Spleen (tissue), 11 donors: ENCODE measurements at regions not wholly inside any gene's neighbourhood (a gene's known extent, or its start where the extent isn't known, plus 50 kb on each side); places are given as distances from the start of the nearest gene placed in this dataset.

Experiments used
- DNase-seq: peaks from one replicate; pipeline ENCODE4 v3.0.0-alpha.2; 2020
- H3K27ac ChIP-seq, 8 donors: fragments of 200-600 bp; sonication (generic) in 7 of 8; 1 replicate in 4 of 8; 2 replicates in 4 of 8; pipeline versions ENCODE4 v1.5.0 to v1.8.0; 2016 to 2021; ENCODE audit warnings: inconsistent platforms in 4 of 8, mild to moderate bottlenecking in 4 of 8, moderate library complexity in 1 of 8
- H3K27me3 ChIP-seq, 7 donors: fragments of 200-600 bp; sonication (generic) in 6 of 7; replicated peaks in 1 of 7; 1 replicate in 4 of 7; 2 replicates in 3 of 7; pipeline versions ENCODE4 v1.5.0 to v1.8.0; 2016 to 2021; ENCODE audit warnings: inconsistent platforms in 3 of 7, mild to moderate bottlenecking in 1 of 7
- H3K36me3 ChIP-seq, 6 donors: fragments of 200-600 bp; sonication (generic) in 5 of 6; 1 replicate in 4 of 6; 2 replicates in 2 of 6; pipeline versions ENCODE4 v1.5.0 to v1.8.0; 2016 to 2021; ENCODE audit warnings: inconsistent platforms in 2 of 6
- H3K4me1 ChIP-seq, 6 donors: fragments of 200-600 bp; sonication (generic) in 5 of 6; 1 replicate in 3 of 6; 2 replicates in 3 of 6; pipeline versions ENCODE4 v1.5.0 to v1.8.0; 2016 to 2021; ENCODE audit warnings: inconsistent platforms in 3 of 6
- H3K4me3 ChIP-seq, 8 donors: fragments of 200-600 bp; sonication (generic) in 7 of 8; 1 replicate in 4 of 8; 2 replicates in 4 of 8; pipeline versions ENCODE4 v1.5.0 to v1.8.0; 2016 to 2021; ENCODE audit warnings: inconsistent platforms in 4 of 8, mild to moderate bottlenecking in 4 of 8, moderate library complexity in 2 of 8
- H3K9me3 ChIP-seq, 8 donors: fragments of 200-600 bp; sonication (generic) in 7 of 8; 1 replicate in 4 of 8; 2 replicates in 4 of 8; pipeline versions ENCODE4 v1.5.0 to v1.8.0; 2016 to 2021; ENCODE audit warnings: inconsistent platforms in 4 of 8
- POLR2A ChIP-seq, 3 donors: fragments of 450-650 bp; IDR thresholded peaks; one replicate each; pipeline ENCODE4 v1.5.1; 2017; ENCODE audit warnings: antibody characterized with exemption in 3 of 3, mild to moderate bottlenecking in 1 of 3
- POLR2AphosphoS5 ChIP-seq, 3 donors: sonication (generic); formaldehyde crosslinking; IDR thresholded peaks; one replicate each; pipeline ENCODE4 v1.5.1; 2017; ENCODE audit warnings: antibody characterized with exemption in 3 of 3
- WGBS, 5 donors: extraction: QIAGEN DNeasy Blood & Tissue Kit in 3 of 5; methylation state at CpG; one replicate each; pipeline versions ENCODE4 v1.1.5 to v1.1.7; 2013 to 2018; 5-methylcytosine and 5-hydroxymethylcytosine counted together
- intact Hi-C: fragments of 100-400 bp; cut with DNase I; formaldehyde crosslinking; loops from one replicate; pipeline ENCODE4 v1.15.0; 2023; ENCODE audit warnings: low total_unique reads
- TF ChIP-seq, protein P1 (sequence below), 11 experiments: fragments of 200-600 bp in 7 of 11; fragments of 450-650 bp in 4 of 11; sonication (generic) in 4 of 11; IDR thresholded peaks in 8 of 11; conservative IDR thresholded peaks in 3 of 11; 1 replicate in 7 of 11; 2 replicates in 4 of 11; pipeline versions ENCODE4 v1.4.0 to v1.8.0; 2016 to 2021; ENCODE audit warnings: antibody characterized with exemption in 11 of 11, inconsistent platforms in 4 of 11, mild to moderate bottlenecking in 1 of 11
- donor health status: healthy with polysubstance abuse.
- donor health status: DM: no; HTN: no; CAD: no; lungs with moderate emphysema.
- donor health status: DM: no; HTN: no; CAD: no.
- donor health status: Bipolar disorder and iron deficiency.
- donor health status: healthy.
- donor health status: DM: no; HTN: no; CAD: no.
- donor health status: DM: yes; HTN: yes; CAD: no.

DNA sequence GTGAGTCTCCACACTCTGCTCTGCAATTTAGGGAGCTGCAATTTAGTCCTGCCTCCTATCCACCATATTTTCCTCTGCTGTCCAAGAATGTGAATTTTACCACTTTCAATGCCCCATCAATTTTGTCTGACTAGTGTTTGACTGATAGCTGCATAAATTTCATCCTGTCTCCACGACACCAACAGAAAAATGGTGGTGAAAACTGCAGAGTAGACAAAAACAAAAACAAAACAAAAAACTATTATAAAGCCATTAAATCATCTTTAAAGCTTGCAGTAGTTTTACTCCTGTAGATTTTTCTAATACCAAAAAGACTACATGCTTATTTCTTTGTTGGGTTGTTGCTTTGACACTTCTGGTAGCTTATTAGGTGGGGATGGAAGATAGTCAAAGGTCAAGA, 322.0 kb downstream of the PAX1 start:
- H3K4me3 ChIP-seq = no peak overlapping the region
- H3K36me3 ChIP-seq = no peaks in the 10 kb centered on the region
- no peak for DNase-seq
- H3K9me3 ChIP-seq = peaks cover 0 to 44% (median 29%) of the 10 kb centered on the region in 8 donors
- H3K27me3 ChIP-seq = no peaks in the 10 kb centered on the region
- 44 to 71% (median 49%) methylated on average over 1 of the region's 1 CpG for WGBS, 5 donors
- H3K4me1 ChIP-seq = no peaks in the 10 kb centered on the region
- intact Hi-C loops = no loop called here
- TF ChIP-seq, protein P1, sequence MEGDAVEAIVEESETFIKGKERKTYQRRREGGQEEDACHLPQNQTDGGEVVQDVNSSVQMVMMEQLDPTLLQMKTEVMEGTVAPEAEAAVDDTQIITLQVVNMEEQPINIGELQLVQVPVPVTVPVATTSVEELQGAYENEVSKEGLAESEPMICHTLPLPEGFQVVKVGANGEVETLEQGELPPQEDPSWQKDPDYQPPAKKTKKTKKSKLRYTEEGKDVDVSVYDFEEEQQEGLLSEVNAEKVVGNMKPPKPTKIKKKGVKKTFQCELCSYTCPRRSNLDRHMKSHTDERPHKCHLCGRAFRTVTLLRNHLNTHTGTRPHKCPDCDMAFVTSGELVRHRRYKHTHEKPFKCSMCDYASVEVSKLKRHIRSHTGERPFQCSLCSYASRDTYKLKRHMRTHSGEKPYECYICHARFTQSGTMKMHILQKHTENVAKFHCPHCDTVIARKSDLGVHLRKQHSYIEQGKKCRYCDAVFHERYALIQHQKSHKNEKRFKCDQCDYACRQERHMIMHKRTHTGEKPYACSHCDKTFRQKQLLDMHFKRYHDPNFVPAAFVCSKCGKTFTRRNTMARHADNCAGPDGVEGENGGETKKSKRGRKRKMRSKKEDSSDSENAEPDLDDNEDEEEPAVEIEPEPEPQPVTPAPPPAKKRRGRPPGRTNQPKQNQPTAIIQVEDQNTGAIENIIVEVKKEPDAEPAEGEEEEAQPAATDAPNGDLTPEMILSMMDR (IDR thresholded peaks at IDR 0.05 in 8 of 11, conservative IDR thresholded peaks at IDR 0.05 in 3 of 11) = no peak
- TF ChIP-seq POLR2A (IDR thresholded peaks at IDR 0.05) = no peak
- TF ChIP-seq POLR2AphosphoS5 (IDR thresholded peaks at IDR 0.05) = no peak
- no peak overlapping the region for H3K27ac ChIP-seq

DNA sequence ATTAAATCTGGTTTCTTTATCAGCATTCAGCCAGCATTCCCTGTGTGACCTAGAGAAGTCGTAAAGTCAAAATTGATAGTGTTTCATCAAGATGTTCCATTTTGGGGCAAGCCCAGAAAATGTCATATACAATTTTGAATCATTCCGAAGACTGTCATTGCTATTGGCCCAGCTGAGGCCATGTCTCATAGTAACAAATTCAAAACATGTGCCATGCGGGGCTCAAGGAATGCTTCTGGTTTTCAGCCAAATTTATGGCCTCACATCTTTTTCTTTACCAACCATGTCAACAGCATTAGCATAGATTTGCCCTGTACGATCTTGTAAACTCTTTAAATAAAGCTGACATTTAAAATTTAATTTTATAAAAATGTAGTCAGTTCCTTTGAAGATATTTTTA, 314.7 kb downstream of the PAX1 start:
- Histone ChIP-seq H3K27me3 (no peaks in the 10 kb centered on the region), H3K9me3 (peaks cover 0 to 54% (median 27%) of the 10 kb centered on the region in 8 donors), H3K4me3 (no peak overlapping the region), H3K36me3 (no peaks in the 10 kb centered on the region), H3K4me1 (no peaks in the 10 kb centered on the region), H3K27ac (no peak overlapping the region)
- TF ChIP-seq POLR2AphosphoS5 (IDR thresholded peaks at IDR 0.05) = no peak
- TF ChIP-seq, protein P1 (IDR thresholded peaks at IDR 0.05 in 8 of 11, conservative IDR thresholded peaks at IDR 0.05 in 3 of 11) = no peak
- no peak for TF ChIP-seq POLR2A (IDR thresholded peaks at IDR 0.05)
- no peak for DNase-seq
- WGBS, 5 donors = 87 to 92% (median 89%) methylated on average over 4 of the region's 4 CpGs
- intact Hi-C loops = no loop called here

DNA sequence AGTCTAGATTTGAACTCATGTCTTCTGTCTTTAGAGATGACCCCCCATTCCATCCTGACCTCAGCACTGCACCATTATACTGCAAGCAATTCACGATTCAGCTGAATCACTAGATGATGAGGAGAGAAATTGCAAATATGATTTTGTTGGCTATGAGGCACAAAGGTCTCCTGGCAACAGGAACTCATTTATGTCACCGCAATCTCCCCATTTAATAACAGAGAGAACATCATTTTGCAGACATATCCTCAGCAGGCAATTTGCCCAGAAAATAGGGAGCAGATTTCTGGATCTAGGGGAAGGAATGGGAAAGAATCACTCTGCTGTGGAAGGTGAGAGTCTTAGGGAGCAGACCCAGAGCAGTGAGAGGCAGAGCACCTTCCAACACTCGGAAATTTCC, 303.0 kb downstream of the PAX1 start:
- 74 to 91% (median 81%) methylated on average over 3 of the region's 3 CpGs for WGBS, 5 donors
- H3K27me3 ChIP-seq = no peaks in the 10 kb centered on the region
- TF ChIP-seq, protein P1 (IDR thresholded peaks at IDR 0.05 in 8 of 11, conservative IDR thresholded peaks at IDR 0.05 in 3 of 11) = no peak
- TF ChIP-seq POLR2AphosphoS5 (IDR thresholded peaks at IDR 0.05) (no peak), POLR2A (IDR thresholded peaks at IDR 0.05) (no peak)
- no peaks in the 10 kb centered on the region for H3K4me1 ChIP-seq
- intact Hi-C loops = no loop called here
- H3K27ac ChIP-seq = no peak overlapping the region
- H3K9me3 ChIP-seq = peaks cover 0 to 30% (median 11%) of the 10 kb centered on the region in 8 donors
- H3K36me3 ChIP-seq = no peaks in the 10 kb centered on the region
- no peak overlapping the region for H3K4me3 ChIP-seq
- no peak for DNase-seq

DNA sequence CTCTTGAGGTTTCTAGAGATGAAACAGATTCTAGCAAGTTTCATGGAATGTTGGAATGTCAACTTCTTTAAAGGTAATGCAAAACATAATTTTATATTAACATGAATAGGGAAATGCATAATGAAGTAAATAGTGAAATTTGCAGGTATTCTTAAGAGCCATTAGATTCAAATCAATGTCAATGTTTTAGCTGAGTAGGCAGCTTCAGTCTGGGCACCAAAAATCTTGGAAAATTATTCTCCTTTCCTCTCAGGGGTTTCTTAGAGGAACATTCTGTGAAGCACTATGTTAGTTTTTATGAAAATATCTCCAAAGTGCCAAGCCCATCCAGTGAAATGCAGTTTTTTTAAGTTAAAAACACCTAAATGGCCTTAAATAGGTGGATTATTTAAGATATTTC, 300.8 kb downstream of the PAX1 start:
- no peak overlapping the region for H3K4me3 ChIP-seq
- peaks cover 0 to 30% (median 11%) of the 10 kb centered on the region in 8 donors for H3K9me3 ChIP-seq
- DNase-seq = no peak
- H3K36me3 ChIP-seq = no peaks in the 10 kb centered on the region
- intact Hi-C loops = no loop called here
- H3K27ac ChIP-seq = no peak overlapping the region
- TF ChIP-seq, protein P1 (IDR thresholded peaks at IDR 0.05 in 8 of 11, conservative IDR thresholded peaks at IDR 0.05 in 3 of 11) = no peak
- TF ChIP-seq POLR2A (IDR thresholded peaks at IDR 0.05) (no peak), POLR2AphosphoS5 (IDR thresholded peaks at IDR 0.05) (no peak)
- H3K4me1 ChIP-seq = no peaks in the 10 kb centered on the region
- H3K27me3 ChIP-seq = no peaks in the 10 kb centered on the region
